ENCODE measurements at regions not wholly inside any gene's neighbourhood (a gene's known extent, or its start where the extent isn't known, plus 50 kb on each side); places are given as distances from the start of the nearest gene placed in this dataset.

DNA sequence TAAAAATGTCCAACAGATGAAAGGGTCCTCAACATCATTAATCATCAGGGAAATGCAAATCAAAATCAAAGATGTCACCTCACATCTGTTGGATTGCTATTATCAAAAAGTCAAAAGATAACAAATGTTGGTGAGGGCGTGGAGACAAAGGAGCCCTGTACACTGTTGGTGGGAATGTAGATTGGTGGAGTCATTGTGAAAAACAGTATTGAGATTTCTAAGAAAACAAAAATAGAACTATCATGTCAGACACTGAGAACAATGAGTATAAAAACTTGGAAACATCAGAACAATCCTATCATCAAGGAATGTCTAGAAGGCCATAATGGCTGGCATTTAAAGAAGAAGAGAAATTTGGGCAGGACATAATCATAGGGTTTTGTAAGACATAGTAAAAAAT lies 209.2 kb upstream of the PTGFR start:
- H3K4me3 ChIP-seq (replicated peaks in 1 of 2; ENCODE audit: low read depth in 1 of 2, low read length in 2 of 2), result no peak overlapping the region
- no peaks in the 10 kb centered on the region for H3K79me2 ChIP-seq (ENCODE audit: insufficient read depth, low read length)
- TF ChIP-seq FOSL1 (IDR thresholded peaks at IDR 0.05; ENCODE audit: low read depth), result no peak
- TF ChIP-seq ZNF274 (IDR thresholded peaks at IDR 0.05; ENCODE audit: low read depth, low read length), result no peak
- no peak for TF ChIP-seq CBX3 (IDR thresholded peaks at IDR 0.05; ENCODE audit: low read depth)
- TF ChIP-seq TCF7L2 (IDR thresholded peaks at IDR 0.05; ENCODE audit: borderline replicate concordance, extremely low read depth, insufficient read depth, insufficient read length), result no peak
- TF ChIP-seq EZH2 (IDR thresholded peaks at IDR 0.05), result no peak
- TF ChIP-seq, protein P1, sequence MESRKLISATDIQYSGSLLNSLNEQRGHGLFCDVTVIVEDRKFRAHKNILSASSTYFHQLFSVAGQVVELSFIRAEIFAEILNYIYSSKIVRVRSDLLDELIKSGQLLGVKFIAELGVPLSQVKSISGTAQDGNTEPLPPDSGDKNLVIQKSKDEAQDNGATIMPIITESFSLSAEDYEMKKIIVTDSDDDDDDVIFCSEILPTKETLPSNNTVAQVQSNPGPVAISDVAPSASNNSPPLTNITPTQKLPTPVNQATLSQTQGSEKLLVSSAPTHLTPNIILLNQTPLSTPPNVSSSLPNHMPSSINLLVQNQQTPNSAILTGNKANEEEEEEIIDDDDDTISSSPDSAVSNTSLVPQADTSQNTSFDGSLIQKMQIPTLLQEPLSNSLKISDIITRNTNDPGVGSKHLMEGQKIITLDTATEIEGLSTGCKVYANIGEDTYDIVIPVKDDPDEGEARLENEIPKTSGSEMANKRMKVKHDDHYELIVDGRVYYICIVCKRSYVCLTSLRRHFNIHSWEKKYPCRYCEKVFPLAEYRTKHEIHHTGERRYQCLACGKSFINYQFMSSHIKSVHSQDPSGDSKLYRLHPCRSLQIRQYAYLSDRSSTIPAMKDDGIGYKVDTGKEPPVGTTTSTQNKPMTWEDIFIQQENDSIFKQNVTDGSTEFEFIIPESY (IDR thresholded peaks at IDR 0.05; ENCODE audit: extremely low read depth, insufficient replicate concordance, low read length), result no peak
- CTCF ChIA-PET, result no interaction called here
- intact Hi-C loops (cut with micrococcal nuclease), result no loop called here
- no peaks in the 10 kb centered on the region for H4K20me1 ChIP-seq (ENCODE audit: insufficient read depth)
- no peaks in the 10 kb centered on the region for H3K9me2 ChIP-seq (ENCODE audit: insufficient read depth)
- no peak overlapping the region for H2AFZ ChIP-seq (ENCODE audit: low read depth, low read length, poor library complexity, severe bottlenecking)
- peaks cover 0 to 6% of the 10 kb centered on the region in 2 experiments; a peak in 1 of 4 replicates for H3K4me1 ChIP-seq (ENCODE audit: control insufficient read depth in 1 of 2, insufficient read depth in 2 of 2, low read length in 2 of 2)
- no peak for ATAC-seq
- BruUV-seq (replicated peaks), result no TSS peak
- H3K36me3 ChIP-seq (ENCODE audit: control insufficient read depth in 1 of 2, insufficient read depth in 2 of 2, low read length in 2 of 2), result no peaks in the 10 kb centered on the region
- DNase-seq (ENCODE audit: low read depth, low spot score), result no peak
- no peak overlapping the region for H3K9ac ChIP-seq (ENCODE audit: low read length)
- no peaks in the 10 kb centered on the region for H3K9me3 ChIP-seq (ENCODE audit: control insufficient read depth in 1 of 2, insufficient read depth in 1 of 2, low read depth in 1 of 2, low read length in 2 of 2)
- no peaks in the 10 kb centered on the region for H3K27me3 ChIP-seq (ENCODE audit: insufficient read depth, low read length)
- H3K27ac ChIP-seq (ENCODE audit: low read depth, low read length), result no peak overlapping the region
- POLR2A ChIA-PET, result no interaction called here
- H3K4me2 ChIP-seq (ENCODE audit: low read length), result no peak overlapping the region
- RAD21 ChIA-PET (ENCODE audit: low non-redundant PET in 1 of 2, low total read pairs in 2 of 2, uncharacterized antibody in 2 of 2, unreplicated experiment in 2 of 2), result no interaction called here

DNA sequence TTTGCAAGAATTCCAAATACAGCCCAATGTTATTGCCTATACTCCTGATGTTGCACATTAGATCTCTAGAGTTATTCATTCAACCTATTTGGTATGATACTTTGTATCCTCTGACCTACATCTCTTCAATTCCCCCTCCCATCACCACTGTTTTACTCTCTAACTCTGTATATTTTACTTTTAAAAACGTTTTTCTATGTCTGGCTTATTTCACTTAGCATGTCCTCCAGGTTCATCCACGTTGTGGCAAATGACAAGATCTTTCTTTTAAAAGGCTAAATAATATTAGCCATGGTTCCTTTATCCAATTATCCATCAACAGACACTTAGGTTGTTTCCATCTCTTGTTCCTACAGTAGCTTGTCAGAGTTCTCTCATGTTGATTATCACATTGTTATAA lies 207.1 kb upstream of the PTGFR start:
- DNase-seq (ENCODE audit: low read depth, low spot score), result no peak
- Histone ChIP-seq H3K4me3 (replicated peaks in 1 of 2; ENCODE audit: low read depth in 1 of 2, low read length in 2 of 2) (no peak overlapping the region), H3K4me2 (ENCODE audit: low read length) (no peak overlapping the region), H3K79me2 (ENCODE audit: insufficient read depth, low read length) (no peaks in the 10 kb centered on the region), H2AFZ (ENCODE audit: low read depth, low read length, poor library complexity, severe bottlenecking) (no peak overlapping the region), H3K9me2 (ENCODE audit: insufficient read depth) (no peaks in the 10 kb centered on the region), H4K20me1 (ENCODE audit: insufficient read depth) (no peaks in the 10 kb centered on the region), H3K36me3 (ENCODE audit: control insufficient read depth in 1 of 2, insufficient read depth in 2 of 2, low read length in 2 of 2) (no peaks in the 10 kb centered on the region), H3K9me3 (ENCODE audit: control insufficient read depth in 1 of 2, insufficient read depth in 1 of 2, low read depth in 1 of 2, low read length in 2 of 2) (no peaks in the 10 kb centered on the region), H3K9ac (ENCODE audit: low read length) (no peak overlapping the region), H3K4me1 (ENCODE audit: control insufficient read depth in 1 of 2, insufficient read depth in 2 of 2, low read length in 2 of 2) (no peaks in the 10 kb centered on the region), H3K27me3 (ENCODE audit: insufficient read depth, low read length) (no peaks in the 10 kb centered on the region), H3K27ac (ENCODE audit: low read depth, low read length) (no peak overlapping the region)
- no TSS peak for BruUV-seq (replicated peaks)
- POLR2A ChIA-PET, result no interaction called here
- intact Hi-C loops (cut with micrococcal nuclease), result no loop called here
- RAD21 ChIA-PET (ENCODE audit: low non-redundant PET in 1 of 2, low total read pairs in 2 of 2, uncharacterized antibody in 2 of 2, unreplicated experiment in 2 of 2), result no interaction called here
- no peak for ATAC-seq
- CTCF ChIA-PET, result no interaction called here
- TF ChIP-seq, protein P2, sequence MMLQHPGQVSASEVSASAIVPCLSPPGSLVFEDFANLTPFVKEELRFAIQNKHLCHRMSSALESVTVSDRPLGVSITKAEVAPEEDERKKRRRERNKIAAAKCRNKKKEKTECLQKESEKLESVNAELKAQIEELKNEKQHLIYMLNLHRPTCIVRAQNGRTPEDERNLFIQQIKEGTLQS (IDR thresholded peaks at IDR 0.05), result no peak
- TF ChIP-seq SP1 (IDR thresholded peaks at IDR 0.05; ENCODE audit: low read depth) (no peak), POLR2A (IDR thresholded peaks at IDR 0.05; ENCODE audit: borderline replicate concordance, extremely low read depth, insufficient read depth, insufficient read length) (no peak), TCF7L2 (IDR thresholded peaks at IDR 0.05; ENCODE audit: borderline replicate concordance, extremely low read depth, insufficient read depth, insufficient read length) (no peak), SIN3A (IDR thresholded peaks at IDR 0.05; ENCODE audit: low read depth) (no peak), EZH2phosphoT487 (IDR thresholded peaks at IDR 0.05; ENCODE audit: borderline replicate concordance) (no peak), CEBPB (IDR thresholded peaks at IDR 0.05; ENCODE audit: low read depth) (no peak), ELF1 (IDR thresholded peaks at IDR 0.05; ENCODE audit: borderline replicate concordance, low read depth) (no peak), EGR1 (IDR thresholded peaks at IDR 0.05; ENCODE audit: low read depth) (no peak)
- TF ChIP-seq, protein P3, sequence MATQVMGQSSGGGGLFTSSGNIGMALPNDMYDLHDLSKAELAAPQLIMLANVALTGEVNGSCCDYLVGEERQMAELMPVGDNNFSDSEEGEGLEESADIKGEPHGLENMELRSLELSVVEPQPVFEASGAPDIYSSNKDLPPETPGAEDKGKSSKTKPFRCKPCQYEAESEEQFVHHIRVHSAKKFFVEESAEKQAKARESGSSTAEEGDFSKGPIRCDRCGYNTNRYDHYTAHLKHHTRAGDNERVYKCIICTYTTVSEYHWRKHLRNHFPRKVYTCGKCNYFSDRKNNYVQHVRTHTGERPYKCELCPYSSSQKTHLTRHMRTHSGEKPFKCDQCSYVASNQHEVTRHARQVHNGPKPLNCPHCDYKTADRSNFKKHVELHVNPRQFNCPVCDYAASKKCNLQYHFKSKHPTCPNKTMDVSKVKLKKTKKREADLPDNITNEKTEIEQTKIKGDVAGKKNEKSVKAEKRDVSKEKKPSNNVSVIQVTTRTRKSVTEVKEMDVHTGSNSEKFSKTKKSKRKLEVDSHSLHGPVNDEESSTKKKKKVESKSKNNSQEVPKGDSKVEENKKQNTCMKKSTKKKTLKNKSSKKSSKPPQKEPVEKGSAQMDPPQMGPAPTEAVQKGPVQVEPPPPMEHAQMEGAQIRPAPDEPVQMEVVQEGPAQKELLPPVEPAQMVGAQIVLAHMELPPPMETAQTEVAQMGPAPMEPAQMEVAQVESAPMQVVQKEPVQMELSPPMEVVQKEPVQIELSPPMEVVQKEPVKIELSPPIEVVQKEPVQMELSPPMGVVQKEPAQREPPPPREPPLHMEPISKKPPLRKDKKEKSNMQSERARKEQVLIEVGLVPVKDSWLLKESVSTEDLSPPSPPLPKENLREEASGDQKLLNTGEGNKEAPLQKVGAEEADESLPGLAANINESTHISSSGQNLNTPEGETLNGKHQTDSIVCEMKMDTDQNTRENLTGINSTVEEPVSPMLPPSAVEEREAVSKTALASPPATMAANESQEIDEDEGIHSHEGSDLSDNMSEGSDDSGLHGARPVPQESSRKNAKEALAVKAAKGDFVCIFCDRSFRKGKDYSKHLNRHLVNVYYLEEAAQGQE (IDR thresholded peaks at IDR 0.05; ENCODE audit: low read depth), result no peak
- TF ChIP-seq, protein P4, sequence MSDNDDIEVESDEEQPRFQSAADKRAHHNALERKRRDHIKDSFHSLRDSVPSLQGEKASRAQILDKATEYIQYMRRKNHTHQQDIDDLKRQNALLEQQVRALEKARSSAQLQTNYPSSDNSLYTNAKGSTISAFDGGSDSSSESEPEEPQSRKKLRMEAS (IDR thresholded peaks at IDR 0.05), result no peak

All from HCT116 (cell line).